Activated naive CD4-positive, alpha-beta T cell treated with anti-CD3 and anti-CD28 coated beads, Interleukin-2, amount 10 ng/mL, durations not matched to agents 7 days and 5 days (primary cell): ENCODE measurements at regions not wholly inside any gene's neighbourhood (a gene's known extent, or its start where the extent isn't known, plus 50 kb on each side); places are given as distances from the start of the nearest gene placed in this dataset.

Source experiments
- CTCF ChIA-PET: fragments of 350-600 bp; sonication (Branson Sonifier 250); formaldehyde crosslinking; loops from one replicate; lab custom pipeline; 2021; ENCODE audit warnings: antibody characterized with exemption; lab: Charles Lee
- DNase-seq: peaks from one replicate; pipeline ENCODE4 v3.0.0-alpha.2; 2020
- H3K27ac Mint-ChIP-seq: one replicate; pipeline ENCODE4 v1.8.0; 2021; ENCODE audit warnings: mild to moderate bottlenecking, moderate library complexity, mixed read lengths
- H3K27me3 Mint-ChIP-seq: one replicate; pipeline ENCODE4 v1.8.0; 2021; ENCODE audit warnings: mild to moderate bottlenecking, mixed read lengths
- H3K36me3 Mint-ChIP-seq: one replicate; pipeline ENCODE4 v1.8.0; 2021; ENCODE audit warnings: mixed read lengths
- H3K4me1 Mint-ChIP-seq: one replicate; pipeline ENCODE4 v1.8.0; 2021; ENCODE audit warnings: mixed read lengths
- H3K4me3 Mint-ChIP-seq: one replicate; pipeline ENCODE4 v1.8.0; 2021; ENCODE audit warnings: mild to moderate bottlenecking, moderate library complexity, mixed read lengths
- H3K9me3 Mint-ChIP-seq: one replicate; pipeline ENCODE4 v1.8.0; 2021; ENCODE audit warnings: mixed read lengths

DNA sequence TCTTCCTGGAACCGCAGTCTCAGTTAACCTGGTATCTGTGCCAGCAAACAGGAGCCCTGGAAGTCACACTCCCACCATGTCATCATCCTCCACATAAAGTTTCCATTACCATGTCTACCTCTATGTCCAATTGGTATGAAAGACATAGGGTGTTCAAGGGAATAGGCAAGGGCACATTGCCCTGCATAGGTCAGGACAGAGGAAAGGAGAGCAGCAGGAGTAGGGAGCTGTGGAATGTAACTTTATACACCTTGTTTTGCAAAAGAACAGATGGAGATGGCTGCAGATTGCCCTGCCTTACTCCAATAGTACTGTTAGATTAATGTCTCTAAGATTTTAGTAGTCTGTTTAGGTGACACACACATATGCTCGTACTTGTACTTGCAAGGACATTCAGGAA is 1056.4 kb downstream of the NTRK3 start:
- CTCF ChIA-PET = interaction anchor here (0.6 kb wide), 1 partner anchor 28 kb away, joined by 4 read pairs; no protein-coding TSS in a partner anchor
- Mint-ChIP-seq H3K4me3 (no peak overlapping the region), H3K4me1 (no peaks in the 10 kb centered on the region), H3K27me3 (no peaks in the 10 kb centered on the region), H3K36me3 (no peaks in the 10 kb centered on the region), H3K9me3 (peaks cover 2% of the 10 kb centered on the region), H3K27ac (no peak overlapping the region)
- DNase-seq = no peak

DNA sequence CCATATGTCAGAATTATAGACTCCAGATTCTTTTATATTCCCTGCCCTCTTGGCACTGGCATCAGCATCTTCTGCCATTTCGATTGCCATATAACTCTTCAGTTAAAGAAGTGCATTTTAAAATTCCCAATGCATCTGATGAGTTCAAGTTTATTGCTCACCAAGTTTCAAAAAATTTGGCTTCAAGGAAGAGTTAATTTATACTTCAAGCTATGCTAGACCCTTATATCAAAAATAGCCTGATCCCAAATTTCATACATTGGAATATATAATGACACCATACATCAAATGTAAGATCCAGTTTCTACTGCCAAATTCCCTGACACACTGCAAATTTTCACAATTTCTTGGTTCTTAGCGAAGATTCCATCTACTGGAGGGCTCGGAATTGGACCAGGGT is 1058.6 kb downstream of the NTRK3 start:
- CTCF ChIA-PET = no interaction called here
- Mint-ChIP-seq H3K9me3 (peaks cover 3% of the 10 kb centered on the region), H3K4me3 (no peak overlapping the region), H3K4me1 (no peaks in the 10 kb centered on the region), H3K27me3 (no peaks in the 10 kb centered on the region), H3K36me3 (no peaks in the 10 kb centered on the region), H3K27ac (no peak overlapping the region)
- DNase-seq = no peak

DNA sequence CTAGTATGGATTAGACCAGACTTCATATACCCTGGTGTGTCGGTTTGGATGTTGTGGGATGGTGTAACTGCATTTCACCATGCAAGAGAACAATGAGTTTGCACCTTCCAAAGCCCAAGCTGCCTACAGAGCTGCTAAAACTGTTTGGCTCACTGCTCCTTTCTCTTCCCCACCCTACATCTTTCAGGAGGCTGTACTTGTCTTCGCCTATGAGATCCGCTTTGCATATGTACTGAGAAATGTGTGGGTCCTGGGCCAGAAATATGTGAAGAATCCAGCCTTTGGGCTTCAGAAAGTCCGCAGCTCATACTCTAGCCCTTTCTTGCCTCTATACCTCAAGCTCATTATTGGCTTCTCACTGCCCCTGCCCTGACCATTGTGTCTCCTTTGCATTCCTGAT is 1060.0 kb downstream of the NTRK3 start:
- H3K9me3 Mint-ChIP-seq = peaks cover 3% of the 10 kb centered on the region
- no peak overlapping the region for H3K27ac Mint-ChIP-seq
- no peaks in the 10 kb centered on the region for H3K27me3 Mint-ChIP-seq
- CTCF ChIA-PET = no interaction called here
- no peaks in the 10 kb centered on the region for H3K36me3 Mint-ChIP-seq
- no peak for DNase-seq
- H3K4me3 Mint-ChIP-seq = no peak overlapping the region
- H3K4me1 Mint-ChIP-seq = no peaks in the 10 kb centered on the region

DNA sequence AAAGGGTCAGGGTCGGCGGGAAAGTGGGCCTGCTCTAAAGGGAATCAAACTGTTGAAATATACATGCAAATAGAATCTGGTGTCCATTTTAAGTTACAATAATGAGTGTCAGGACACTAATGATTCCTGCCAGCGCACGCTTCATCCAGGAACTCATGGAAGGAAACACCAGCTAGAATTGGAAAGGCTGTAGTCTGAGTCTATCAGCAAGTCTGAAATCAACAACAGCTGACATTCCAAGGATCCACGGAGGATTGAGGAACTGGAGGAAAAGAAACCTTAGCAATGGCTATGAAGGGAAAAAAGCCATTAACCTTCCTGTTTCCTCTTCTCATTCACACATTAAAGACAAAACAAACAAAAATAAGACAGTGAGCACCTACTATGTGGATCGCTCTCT is 1063.1 kb downstream of the NTRK3 start:
- Mint-ChIP-seq H3K36me3 (no peaks in the 10 kb centered on the region), H3K27ac (no peak overlapping the region), H3K9me3 (peaks cover 3% of the 10 kb centered on the region), H3K4me3 (no peak overlapping the region), H3K27me3 (no peaks in the 10 kb centered on the region), H3K4me1 (no peaks in the 10 kb centered on the region)
- CTCF ChIA-PET = no interaction called here
- no peak for DNase-seq

DNA sequence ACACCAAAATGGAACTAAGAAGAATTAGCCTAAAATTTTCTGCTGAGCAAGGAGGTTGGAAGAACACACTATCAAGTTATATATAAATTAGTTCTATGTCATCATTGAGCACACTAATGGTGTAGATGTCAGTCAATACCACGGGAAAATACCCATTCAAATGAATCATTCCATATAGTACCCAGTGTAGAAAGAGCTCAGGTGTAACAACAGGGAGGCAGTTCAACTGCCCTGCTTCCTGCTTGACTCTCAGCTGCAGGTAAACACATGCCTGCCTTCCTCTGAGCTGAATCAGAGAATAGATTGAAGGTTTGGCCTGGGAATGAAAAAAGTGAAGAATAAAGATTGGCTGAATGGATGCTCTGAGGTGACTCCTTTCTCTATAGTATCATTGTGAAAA is 1088.0 kb downstream of the AGBL1 start:
- H3K36me3 Mint-ChIP-seq = no peaks in the 10 kb centered on the region
- H3K27me3 Mint-ChIP-seq = no peaks in the 10 kb centered on the region
- DNase-seq = no peak
- H3K4me3 Mint-ChIP-seq = no peak overlapping the region
- H3K4me1 Mint-ChIP-seq = no peaks in the 10 kb centered on the region
- H3K9me3 Mint-ChIP-seq = peaks cover 4% of the 10 kb centered on the region
- CTCF ChIA-PET = no interaction called here
- H3K27ac Mint-ChIP-seq = no peak overlapping the region

DNA sequence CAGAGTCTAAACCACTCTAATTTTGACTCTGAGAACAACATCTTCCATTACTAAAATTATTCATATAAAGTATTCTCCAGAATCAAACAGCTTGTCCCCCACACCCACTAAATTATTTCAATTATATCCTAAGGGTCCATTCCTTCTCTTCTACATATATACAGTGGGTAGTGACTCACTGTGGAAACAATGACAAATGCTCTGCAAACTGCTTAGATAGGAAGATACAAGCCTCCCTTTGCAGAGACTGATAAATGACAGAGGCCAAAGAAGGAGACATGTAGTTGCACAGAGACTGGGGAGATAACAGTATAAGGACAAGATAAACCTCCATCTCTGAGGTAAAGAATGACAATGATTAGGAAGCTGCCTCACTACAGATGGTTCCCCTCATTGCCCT is 1087.4 kb downstream of the AGBL1 start:
- Mint-ChIP-seq H3K27me3 (no peaks in the 10 kb centered on the region), H3K4me1 (no peaks in the 10 kb centered on the region), H3K4me3 (no peak overlapping the region), H3K27ac (no peak overlapping the region), H3K9me3 (peaks cover 4% of the 10 kb centered on the region), H3K36me3 (no peaks in the 10 kb centered on the region)
- no peak for DNase-seq
- CTCF ChIA-PET = no interaction called here

DNA sequence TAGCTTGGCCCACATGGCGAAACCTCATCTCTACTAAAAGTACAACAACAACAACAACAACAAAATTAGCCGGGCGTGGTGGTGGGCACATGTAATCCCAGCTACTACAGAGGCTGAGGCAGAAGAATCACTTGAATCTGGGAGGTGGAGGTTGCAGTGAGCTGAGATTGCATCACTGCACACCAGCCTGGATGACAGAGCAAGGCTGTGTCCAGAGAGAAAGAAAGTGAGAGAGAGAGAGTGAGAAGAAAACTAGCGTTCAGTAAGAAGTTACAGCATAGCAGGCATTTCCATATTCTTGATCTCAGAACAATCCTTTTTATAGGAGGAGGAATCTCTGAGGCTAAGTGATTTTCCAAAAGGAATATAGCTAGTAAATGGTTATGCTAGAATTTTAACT is 1076.1 kb downstream of the AGBL1 start:
- Mint-ChIP-seq H3K4me3 (no peak overlapping the region), H3K4me1 (no peaks in the 10 kb centered on the region), H3K27ac (no peak overlapping the region), H3K9me3 (peaks cover 6% of the 10 kb centered on the region), H3K27me3 (no peaks in the 10 kb centered on the region), H3K36me3 (no peaks in the 10 kb centered on the region)
- CTCF ChIA-PET = no interaction called here
- no peak for DNase-seq

DNA sequence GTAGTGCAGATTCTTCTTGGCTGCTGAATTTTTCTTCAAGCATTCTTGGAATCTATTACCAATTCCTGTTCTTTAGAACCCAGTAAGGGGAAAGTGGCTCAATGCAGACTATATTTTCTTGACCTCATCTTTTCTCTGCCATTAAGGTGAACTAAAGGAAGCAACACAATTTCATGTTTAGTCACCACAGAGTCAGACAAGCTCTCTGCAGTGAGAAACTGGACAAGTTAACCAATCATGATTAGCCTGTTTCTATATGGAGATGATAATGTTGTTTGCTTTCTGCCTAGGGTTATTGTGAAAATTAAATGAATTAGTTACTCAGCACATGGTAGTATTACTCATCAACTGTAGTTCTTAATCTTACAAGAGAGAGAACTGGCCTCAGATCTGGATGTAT is 1075.1 kb downstream of the AGBL1 start:
- CTCF ChIA-PET = no interaction called here
- Mint-ChIP-seq H3K36me3 (no peaks in the 10 kb centered on the region), H3K27me3 (no peaks in the 10 kb centered on the region), H3K4me1 (no peaks in the 10 kb centered on the region), H3K9me3 (peaks cover 6% of the 10 kb centered on the region), H3K4me3 (no peak overlapping the region), H3K27ac (no peak overlapping the region)
- no peak for DNase-seq

DNA sequence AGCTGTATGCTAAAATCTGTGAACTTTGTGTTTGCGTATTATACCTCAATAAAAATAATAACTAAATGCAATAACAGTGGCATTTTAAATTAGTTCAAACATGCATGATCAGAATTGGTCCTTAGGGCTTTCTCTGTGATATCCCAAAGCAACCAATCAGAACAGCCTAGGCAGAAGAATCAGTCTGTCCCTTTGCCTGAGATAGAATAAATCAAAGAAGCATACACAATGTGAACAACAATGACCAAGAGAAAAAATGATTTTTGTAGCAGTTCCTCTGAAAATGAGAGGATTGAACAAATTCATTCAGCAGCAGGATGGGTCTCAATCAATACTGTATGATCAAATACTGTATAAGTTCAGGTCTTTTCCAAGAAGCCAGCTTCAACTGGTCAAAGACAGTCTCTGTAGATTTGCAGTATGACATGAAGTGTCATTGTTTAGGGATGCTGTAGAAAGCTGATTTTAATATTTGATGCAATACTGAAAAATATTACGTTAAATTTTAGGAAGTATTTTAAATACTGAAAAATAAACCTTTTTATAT is 1071.6 kb downstream of the AGBL1 start:
- no peak for DNase-seq
- Mint-ChIP-seq H3K27me3 (no peaks in the 10 kb centered on the region), H3K36me3 (no peaks in the 10 kb centered on the region), H3K27ac (no peak overlapping the region), H3K4me3 (no peak overlapping the region), H3K4me1 (no peaks in the 10 kb centered on the region), H3K9me3 (peaks cover 4% of the 10 kb centered on the region)
- CTCF ChIA-PET = no interaction called here

DNA sequence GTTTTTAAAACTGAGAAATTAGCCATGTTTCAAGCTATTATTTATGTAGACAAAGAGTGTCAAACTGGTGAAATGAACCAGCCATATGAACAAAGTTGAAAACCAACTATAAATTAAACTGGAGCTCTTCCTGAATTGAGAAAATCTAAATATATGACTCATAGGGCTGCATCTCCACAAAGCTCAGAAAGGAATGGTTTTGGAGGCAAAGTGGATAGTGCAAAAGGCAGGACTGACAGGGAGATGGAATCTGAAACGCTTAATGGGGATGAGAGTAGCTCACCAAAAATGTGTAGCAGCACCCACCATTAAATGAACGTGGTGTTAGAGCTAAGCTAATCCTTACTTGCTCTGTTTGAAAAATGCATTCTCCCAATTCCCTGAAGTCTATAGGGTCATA is 1066.0 kb downstream of the AGBL1 start:
- Mint-ChIP-seq H3K36me3 (no peaks in the 10 kb centered on the region), H3K4me3 (no peak overlapping the region), H3K4me1 (no peaks in the 10 kb centered on the region), H3K27ac (no peak overlapping the region), H3K27me3 (no peaks in the 10 kb centered on the region), H3K9me3 (no peaks in the 10 kb centered on the region)
- CTCF ChIA-PET = no interaction called here
- DNase-seq = no peak

DNA sequence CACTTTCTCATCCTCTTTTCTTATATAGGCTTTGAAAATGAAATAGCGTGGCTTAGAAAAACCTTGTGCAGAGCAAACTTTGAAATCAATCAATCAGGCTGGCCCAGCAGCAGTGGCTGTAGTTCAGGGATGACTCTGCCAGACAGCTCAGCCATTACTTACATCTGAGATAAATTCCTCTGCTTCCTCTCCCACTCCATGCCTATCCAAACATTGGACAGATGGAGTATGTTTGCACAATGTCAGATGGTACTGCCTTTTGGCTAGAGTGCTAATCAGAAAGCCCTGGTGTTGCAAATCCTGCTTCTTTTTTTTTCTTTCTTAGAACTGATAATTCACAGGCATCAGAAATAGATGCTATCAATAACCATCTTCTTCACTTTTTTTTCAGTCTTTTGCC is 1065.1 kb downstream of the AGBL1 start:
- H3K9me3 Mint-ChIP-seq = no peaks in the 10 kb centered on the region
- DNase-seq = no peak
- H3K4me1 Mint-ChIP-seq = no peaks in the 10 kb centered on the region
- H3K27me3 Mint-ChIP-seq = no peaks in the 10 kb centered on the region
- no peak overlapping the region for H3K4me3 Mint-ChIP-seq
- no peak overlapping the region for H3K27ac Mint-ChIP-seq
- CTCF ChIA-PET = no interaction called here
- H3K36me3 Mint-ChIP-seq = no peaks in the 10 kb centered on the region

DNA sequence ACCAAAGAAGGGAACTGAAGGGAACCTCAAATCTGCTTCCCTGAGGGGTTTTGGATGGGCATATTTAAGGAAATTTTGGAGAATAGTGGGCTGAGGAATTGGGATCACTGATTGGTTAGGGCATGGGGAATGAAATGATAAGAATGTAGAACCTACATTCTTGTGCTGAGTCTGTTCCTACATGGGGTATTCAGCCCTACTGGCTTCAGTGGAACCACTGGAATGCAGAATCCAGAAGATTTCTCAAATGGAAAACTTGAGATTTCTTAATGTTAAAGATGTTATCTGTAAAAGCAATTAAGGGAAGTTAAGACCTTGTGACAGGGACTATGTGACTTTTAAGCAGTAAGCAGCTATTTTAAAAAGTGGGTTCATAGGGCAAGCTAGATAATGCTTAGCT is 1062.4 kb downstream of the AGBL1 start:
- Mint-ChIP-seq H3K4me1 (no peaks in the 10 kb centered on the region), H3K36me3 (no peaks in the 10 kb centered on the region), H3K27ac (no peak overlapping the region), H3K9me3 (no peaks in the 10 kb centered on the region), H3K27me3 (no peaks in the 10 kb centered on the region), H3K4me3 (no peak overlapping the region)
- no peak for DNase-seq
- CTCF ChIA-PET = interaction anchor here (0.7 kb wide), 1 partner anchor 95 kb away, joined by 5 read pairs; no protein-coding TSS in a partner anchor

DNA sequence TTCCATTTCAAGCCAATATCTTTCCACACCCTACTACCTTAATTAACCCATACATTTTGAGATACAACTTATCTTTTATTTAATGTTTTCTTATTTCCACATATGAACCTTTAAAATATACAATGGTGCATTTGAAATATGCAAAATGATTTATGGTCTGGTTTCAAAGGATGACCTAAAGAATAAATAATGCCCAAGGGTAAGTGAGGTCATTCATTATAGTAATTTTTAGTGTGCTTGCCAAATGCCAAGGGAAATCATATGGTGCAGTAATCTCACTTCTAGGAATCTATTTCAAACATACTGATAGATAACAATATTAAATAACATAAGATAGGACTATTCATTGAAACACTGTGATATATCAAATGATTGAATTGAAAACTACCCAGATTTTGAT is 1055.4 kb downstream of the AGBL1 start:
- no peaks in the 10 kb centered on the region for H3K36me3 Mint-ChIP-seq
- DNase-seq = no peak
- no peak overlapping the region for H3K4me3 Mint-ChIP-seq
- H3K4me1 Mint-ChIP-seq = no peaks in the 10 kb centered on the region
- no peak overlapping the region for H3K27ac Mint-ChIP-seq
- H3K27me3 Mint-ChIP-seq = no peaks in the 10 kb centered on the region
- no peaks in the 10 kb centered on the region for H3K9me3 Mint-ChIP-seq
- CTCF ChIA-PET = no interaction called here

DNA sequence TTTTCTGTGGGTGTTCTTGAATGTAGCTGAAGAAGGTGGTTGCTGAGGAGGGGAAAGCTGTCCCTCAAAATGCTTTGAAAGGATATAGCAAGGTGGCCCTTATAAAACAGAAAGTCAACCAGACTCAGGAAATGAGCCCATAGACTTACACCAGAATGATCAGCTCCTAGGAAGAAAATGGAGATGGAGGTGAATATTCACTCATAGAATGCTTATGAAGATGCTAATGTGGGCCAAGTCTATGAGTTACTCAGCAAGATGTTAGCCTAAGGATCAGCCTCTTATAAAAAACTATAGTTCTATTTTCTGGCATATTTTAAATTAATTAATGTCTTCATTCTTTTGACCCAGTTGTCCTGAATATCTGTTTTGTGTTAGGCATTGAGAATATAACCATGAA is 1054.0 kb downstream of the AGBL1 start:
- CTCF ChIA-PET = no interaction called here
- Mint-ChIP-seq H3K36me3 (no peaks in the 10 kb centered on the region), H3K4me1 (no peaks in the 10 kb centered on the region), H3K9me3 (no peaks in the 10 kb centered on the region), H3K27me3 (no peaks in the 10 kb centered on the region), H3K27ac (no peak overlapping the region), H3K4me3 (no peak overlapping the region)
- no peak for DNase-seq

DNA sequence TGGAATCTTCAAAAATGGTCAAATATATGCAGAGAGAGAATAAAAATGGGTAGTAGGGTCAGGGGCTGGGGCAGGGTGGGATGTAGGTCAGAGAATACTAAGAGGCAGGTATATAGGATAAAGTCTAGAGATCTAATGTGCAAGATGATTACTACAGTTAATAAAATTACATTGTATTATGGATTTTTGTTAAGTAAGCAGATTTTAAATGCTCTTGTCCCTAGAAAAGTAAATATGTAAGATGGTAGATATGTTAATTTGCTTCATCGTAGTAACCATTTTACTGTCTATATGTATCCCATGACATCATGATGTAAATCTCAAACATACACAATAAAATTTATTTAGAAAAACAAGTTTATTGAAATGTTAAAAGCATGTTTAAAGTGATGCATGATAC is 1051.4 kb downstream of the AGBL1 start:
- no peaks in the 10 kb centered on the region for H3K9me3 Mint-ChIP-seq
- CTCF ChIA-PET = no interaction called here
- H3K36me3 Mint-ChIP-seq = no peaks in the 10 kb centered on the region
- no peak for DNase-seq
- no peaks in the 10 kb centered on the region for H3K27me3 Mint-ChIP-seq
- H3K4me3 Mint-ChIP-seq = no peak overlapping the region
- no peak overlapping the region for H3K27ac Mint-ChIP-seq
- no peaks in the 10 kb centered on the region for H3K4me1 Mint-ChIP-seq

DNA sequence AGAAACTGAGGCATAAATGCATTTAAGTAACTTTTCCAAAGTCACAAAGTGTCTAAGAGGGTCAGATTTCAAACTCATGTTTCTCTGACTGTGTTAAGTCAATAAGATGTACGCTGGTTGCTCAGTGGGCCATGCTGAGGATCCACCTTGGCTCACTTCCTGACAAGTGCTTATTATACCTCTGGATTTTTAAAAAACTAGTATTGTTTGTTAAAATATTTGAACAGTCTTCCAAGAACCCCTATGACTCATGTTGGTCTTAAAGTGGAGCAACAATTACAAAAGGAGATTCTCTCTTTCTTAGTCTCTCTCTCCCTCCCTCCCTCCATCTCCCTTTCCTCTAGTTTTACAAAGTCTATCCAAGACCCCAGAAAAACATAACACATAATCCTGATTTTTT is 1050.2 kb downstream of the AGBL1 start:
- H3K4me3 Mint-ChIP-seq = no peak overlapping the region
- H3K27ac Mint-ChIP-seq = no peak overlapping the region
- CTCF ChIA-PET = no interaction called here
- H3K4me1 Mint-ChIP-seq = no peaks in the 10 kb centered on the region
- peaks cover 3% of the 10 kb centered on the region for H3K9me3 Mint-ChIP-seq
- DNase-seq = no peak
- H3K27me3 Mint-ChIP-seq = no peaks in the 10 kb centered on the region
- H3K36me3 Mint-ChIP-seq = no peaks in the 10 kb centered on the region
